GM21526 (cell line): ENCODE measurements at regions not wholly inside any gene's neighbourhood (a gene's known extent, or its start where the extent isn't known, plus 50 kb on each side); places are given as distances from the start of the nearest gene placed in this dataset.
"Not testable (repeated sequence)": the region's sequence is repeated elsewhere in the genome, so short reads cannot be mapped to it uniquely, and the experiment has no call there.

ENCODE experiments used
- ATAC-seq: cut with Tn5 transposase; IDR thresholded peaks from one replicate; pipeline ENCODE4 v1.9.1; 2021; ENCODE audit warnings: moderate library complexity; ENCODE audit not compliant: unreplicated experiment, low FRiP score

GRCh38 chr16:52114379-52114778 lies 432.6 kb downstream of the TOX3 start:
- ATAC-seq: no peak

GRCh38 chr16:52113533-52114183 lies 433.3 kb downstream of the TOX3 start:
- ATAC-seq: no peak

GRCh38 chr16:52104993-52105392 lies 441.9 kb downstream of the TOX3 start:
- ATAC-seq: not testable (repeated sequence)

- no peak for ATAC-seq
These were observed 443.2 kb downstream of the TOX3 start for GRCh38 chr16:52103791-52104190.

GRCh38 chr16:52101246-52101645 lies 445.7 kb downstream of the TOX3 start:
- ATAC-seq: no peak

GRCh38 chr16:52099382-52099781 lies 447.6 kb downstream of the TOX3 start:
- ATAC-seq: no peak

- no peak for ATAC-seq
These were observed 451.5 kb downstream of the TOX3 start for GRCh38 chr16:52095471-52095870.

- no peak for ATAC-seq
These were observed 454.8 kb downstream of the TOX3 start for GRCh38 chr16:52092126-52092525.

GRCh38 chr16:52090080-52090479 lies 456.9 kb downstream of the TOX3 start:
- no peak for ATAC-seq

- ATAC-seq: no peak
These were observed 457.5 kb downstream of the TOX3 start for GRCh38 chr16:52089476-52089875.

GRCh38 chr16:52086901-52087300 lies 460.0 kb downstream of the TOX3 start:
- no peak for ATAC-seq

- ATAC-seq: no peak
These were observed 468.0 kb downstream of the TOX3 start for GRCh38 chr16:52078716-52079655.

- ATAC-seq: no peak
These were observed 469.3 kb downstream of the TOX3 start for GRCh38 chr16:52077607-52078006.

- no peak for ATAC-seq
These were observed 470.1 kb downstream of the TOX3 start for GRCh38 chr16:52076801-52077201.

GRCh38 chr16:52076332-52076731 lies 470.6 kb downstream of the TOX3 start:
- ATAC-seq: no peak

- ATAC-seq: no peak
These were observed 472.8 kb downstream of the TOX3 start for GRCh38 chr16:52074133-52074532.

- no peak for ATAC-seq
These were observed 473.9 kb downstream of the TOX3 start for GRCh38 chr16:52073024-52073423.

GRCh38 chr16:52071101-52071500 lies 475.8 kb downstream of the TOX3 start:
- no peak for ATAC-seq

- no peak for ATAC-seq
These were observed 476.4 kb downstream of the TOX3 start for GRCh38 chr16:52070341-52071057.

GRCh38 chr16:52069866-52070265 lies 477.1 kb downstream of the TOX3 start:
- ATAC-seq: no peak

GRCh38 chr16:52068447-52069074 lies 478.4 kb downstream of the TOX3 start:
- ATAC-seq: no peak
